ENCODE measurements at regions not wholly inside any gene's neighbourhood (a gene's known extent, or its start where the extent isn't known, plus 50 kb on each side); places are given as distances from the start of the nearest gene placed in this dataset.

DNA sequence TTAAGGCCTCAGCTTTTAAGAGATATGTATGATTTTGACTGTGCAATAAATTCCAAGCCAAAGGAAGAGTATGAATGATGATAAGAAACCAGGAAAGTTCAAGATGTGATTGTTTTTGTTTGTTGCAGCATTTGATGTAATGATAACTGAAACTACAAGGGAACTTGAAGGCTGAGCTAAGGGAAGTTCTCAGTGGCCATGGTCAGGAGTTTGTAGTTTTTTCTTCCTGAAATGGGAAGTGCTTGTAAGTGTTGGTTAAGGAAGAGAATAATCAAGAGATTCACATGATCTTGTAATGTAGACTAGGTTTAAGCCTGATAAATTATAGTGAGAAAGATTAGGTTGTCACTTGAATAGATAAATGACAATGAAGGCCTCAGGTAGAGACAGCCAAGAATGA lies 53.4 kb downstream of the PTCHD4 start:
- Histone ChIP-seq H3K4me1 (no peaks in the 10 kb centered on the region), H3K27me3 (no peaks in the 10 kb centered on the region), H3K27ac (no peak overlapping the region), H3K9me3 (replicated peaks) (no peaks in the 10 kb centered on the region), H3K4me3 (no peak overlapping the region), H3K36me3 (no peaks in the 10 kb centered on the region)
- DNase-seq, result no peak

DNA sequence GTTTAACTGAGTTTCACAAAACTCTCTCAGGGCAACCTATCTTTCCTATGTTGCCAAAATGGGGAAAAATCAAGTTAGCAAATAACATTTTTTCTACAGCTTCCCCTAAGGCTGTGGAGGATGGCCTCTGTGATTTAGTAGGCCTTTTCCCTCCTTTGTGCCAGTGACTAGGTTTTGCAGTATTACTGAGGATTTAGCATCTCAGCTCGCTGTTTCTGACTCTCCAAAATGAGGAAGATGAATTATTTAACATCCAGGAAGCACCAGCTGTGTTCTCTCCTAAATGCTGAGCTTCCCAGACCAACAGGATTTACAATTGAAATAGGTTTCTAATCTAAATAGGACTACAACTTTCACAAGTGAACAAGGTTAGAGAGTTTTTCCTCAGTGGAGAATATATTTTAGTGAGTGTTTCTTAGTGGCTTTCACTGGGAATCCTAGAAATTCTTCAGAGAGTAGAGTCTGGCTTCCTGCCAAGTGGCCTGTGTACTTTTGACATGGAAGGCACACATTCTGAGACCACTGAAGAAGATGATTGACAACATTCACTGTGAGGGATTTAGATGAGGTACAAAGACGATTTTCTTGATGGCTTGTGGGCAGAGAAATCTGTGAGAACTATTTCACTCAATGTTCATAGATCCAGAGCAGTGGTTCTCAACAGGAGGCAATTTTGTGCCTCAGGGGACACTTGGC lies 62.4 kb downstream of the PTCHD4 start:
- no peaks in the 10 kb centered on the region for H3K36me3 ChIP-seq
- no peaks in the 10 kb centered on the region for H3K9me3 ChIP-seq (replicated peaks)
- no peak overlapping the region for H3K4me3 ChIP-seq
- H3K4me1 ChIP-seq, result no peaks in the 10 kb centered on the region
- peak in 1 of 2 experiments; percentile 13 for DNase-seq
- H3K27ac ChIP-seq, result no peak overlapping the region
- H3K27me3 ChIP-seq, result no peaks in the 10 kb centered on the region

DNA sequence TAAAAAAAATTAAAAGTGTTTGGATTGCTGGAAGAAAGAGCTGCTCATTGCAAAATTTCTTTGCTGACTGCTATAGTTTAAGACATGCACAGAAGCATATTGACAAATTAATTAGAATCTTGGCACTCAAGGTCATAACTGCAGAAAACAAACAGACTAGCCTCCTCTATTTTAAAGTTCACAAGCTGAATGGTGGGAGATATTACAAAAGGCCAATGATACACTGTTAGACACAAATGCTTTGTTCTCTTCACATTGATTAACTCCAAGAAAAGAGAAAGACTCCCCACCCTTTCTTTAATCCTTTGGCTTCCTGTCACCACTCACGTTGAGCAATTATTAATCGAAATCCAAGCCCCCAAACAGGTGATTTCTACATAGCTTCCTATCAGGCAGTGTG lies 69.1 kb downstream of the PTCHD4 start:
- H3K4me1 ChIP-seq, result no peaks in the 10 kb centered on the region
- no peaks in the 10 kb centered on the region for H3K9me3 ChIP-seq (replicated peaks)
- no peak for DNase-seq
- no peaks in the 10 kb centered on the region for H3K27me3 ChIP-seq
- H3K36me3 ChIP-seq, result no peaks in the 10 kb centered on the region
- no peak overlapping the region for H3K4me3 ChIP-seq
- H3K27ac ChIP-seq, result no peak overlapping the region

DNA sequence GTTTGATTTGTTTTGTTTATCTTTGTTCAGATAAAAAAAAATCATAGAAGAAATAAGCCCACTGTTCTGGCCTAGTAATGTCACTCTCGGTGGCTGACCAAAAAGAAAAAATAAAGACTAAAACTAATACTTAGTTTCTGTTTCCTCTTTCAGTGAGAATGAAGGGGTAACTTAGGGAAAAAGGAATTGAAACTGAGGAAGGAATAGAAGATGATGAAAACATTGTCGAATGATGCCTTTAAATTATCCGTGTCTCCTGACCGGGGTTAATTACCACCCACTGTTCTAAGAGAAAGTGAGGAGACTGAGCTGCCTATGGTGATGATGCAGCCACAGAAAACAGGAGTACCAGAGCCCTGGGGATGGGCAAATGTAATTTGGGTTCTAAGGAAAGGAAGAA lies 73.1 kb downstream of the PTCHD4 start:
- Histone ChIP-seq H3K27me3 (no peaks in the 10 kb centered on the region), H3K4me1 (no peaks in the 10 kb centered on the region), H3K36me3 (no peaks in the 10 kb centered on the region), H3K27ac (no peak overlapping the region), H3K9me3 (replicated peaks) (no peaks in the 10 kb centered on the region), H3K4me3 (no peak overlapping the region)
- DNase-seq, result no peak

DNA sequence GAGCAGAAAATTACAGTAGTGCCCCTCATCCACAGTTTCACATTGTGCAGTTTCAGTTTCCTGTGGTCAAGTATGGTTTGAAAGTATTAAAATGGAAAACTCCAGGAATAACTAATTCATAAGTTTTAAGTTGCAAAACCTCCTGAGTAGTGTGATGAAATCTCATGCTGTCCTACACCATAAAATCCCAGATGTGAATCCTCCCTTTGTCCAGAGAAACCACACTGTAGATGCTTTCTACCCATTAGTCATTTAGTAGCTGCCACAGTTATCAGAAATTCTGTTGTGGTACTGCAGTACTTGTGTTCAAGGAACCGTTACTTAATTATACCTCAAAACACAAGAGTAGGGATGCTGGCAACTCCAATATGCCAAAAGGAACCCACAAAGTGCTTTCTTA lies 74.7 kb downstream of the PTCHD4 start:
- H3K27me3 ChIP-seq, result no peaks in the 10 kb centered on the region
- DNase-seq, result no peak
- H3K4me1 ChIP-seq, result no peaks in the 10 kb centered on the region
- no peaks in the 10 kb centered on the region for H3K36me3 ChIP-seq
- no peak overlapping the region for H3K27ac ChIP-seq
- H3K4me3 ChIP-seq, result no peak overlapping the region
- no peaks in the 10 kb centered on the region for H3K9me3 ChIP-seq (replicated peaks)

DNA sequence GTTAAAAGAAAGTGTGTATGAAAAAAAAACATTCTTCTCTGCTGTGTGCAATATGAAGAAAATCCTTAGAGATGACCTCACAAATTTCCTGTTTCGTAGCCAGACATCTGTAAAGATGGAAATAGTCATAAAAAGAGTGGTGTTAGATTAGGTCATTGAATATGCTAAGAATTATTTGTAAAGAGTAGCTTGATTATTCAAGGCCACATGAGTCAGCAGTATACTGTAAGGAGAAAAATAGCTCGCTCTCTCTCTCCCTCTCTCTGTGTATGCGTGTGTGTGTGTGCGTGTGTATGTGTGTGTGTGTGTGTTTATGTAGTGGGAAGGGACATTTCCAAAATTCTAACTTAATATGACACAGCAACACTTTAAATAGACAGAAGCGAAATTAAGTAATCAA lies 78.8 kb downstream of the PTCHD4 start:
- no peak for DNase-seq
- H3K27ac ChIP-seq, result no peak overlapping the region

DNA sequence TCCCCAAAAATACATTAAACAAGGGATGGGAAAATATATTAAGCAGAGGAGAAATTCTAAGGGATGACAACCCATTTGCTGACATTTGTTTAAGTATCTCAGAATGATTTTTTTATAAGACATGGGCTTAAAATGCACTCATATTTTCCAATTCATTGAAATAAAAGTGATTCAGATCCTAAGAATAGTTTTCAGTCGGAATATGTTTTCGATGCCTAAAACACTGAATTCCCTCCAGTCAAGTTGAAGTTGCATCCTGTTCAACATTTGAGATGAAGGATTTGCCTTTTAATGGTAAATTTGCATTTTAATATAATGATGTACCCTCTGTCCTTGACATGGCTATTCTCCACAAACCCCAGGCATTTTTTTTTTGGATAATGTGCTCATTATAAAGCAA lies 79.3 kb downstream of the PTCHD4 start:
- no peak for DNase-seq
- Histone ChIP-seq H3K4me1 (no peaks in the 10 kb centered on the region), H3K4me3 (no peak overlapping the region), H3K9me3 (replicated peaks) (no peaks in the 10 kb centered on the region), H3K36me3 (no peaks in the 10 kb centered on the region), H3K27me3 (no peaks in the 10 kb centered on the region), H3K27ac (no peak overlapping the region)

More for the DNA sequence above, 78.8 kb downstream of the PTCHD4 start:
- Histone ChIP-seq H3K4me1 (no peaks in the 10 kb centered on the region), H3K9me3 (replicated peaks) (no peaks in the 10 kb centered on the region), H3K36me3 (no peaks in the 10 kb centered on the region), H3K4me3 (no peak overlapping the region), H3K27me3 (no peaks in the 10 kb centered on the region)

DNA sequence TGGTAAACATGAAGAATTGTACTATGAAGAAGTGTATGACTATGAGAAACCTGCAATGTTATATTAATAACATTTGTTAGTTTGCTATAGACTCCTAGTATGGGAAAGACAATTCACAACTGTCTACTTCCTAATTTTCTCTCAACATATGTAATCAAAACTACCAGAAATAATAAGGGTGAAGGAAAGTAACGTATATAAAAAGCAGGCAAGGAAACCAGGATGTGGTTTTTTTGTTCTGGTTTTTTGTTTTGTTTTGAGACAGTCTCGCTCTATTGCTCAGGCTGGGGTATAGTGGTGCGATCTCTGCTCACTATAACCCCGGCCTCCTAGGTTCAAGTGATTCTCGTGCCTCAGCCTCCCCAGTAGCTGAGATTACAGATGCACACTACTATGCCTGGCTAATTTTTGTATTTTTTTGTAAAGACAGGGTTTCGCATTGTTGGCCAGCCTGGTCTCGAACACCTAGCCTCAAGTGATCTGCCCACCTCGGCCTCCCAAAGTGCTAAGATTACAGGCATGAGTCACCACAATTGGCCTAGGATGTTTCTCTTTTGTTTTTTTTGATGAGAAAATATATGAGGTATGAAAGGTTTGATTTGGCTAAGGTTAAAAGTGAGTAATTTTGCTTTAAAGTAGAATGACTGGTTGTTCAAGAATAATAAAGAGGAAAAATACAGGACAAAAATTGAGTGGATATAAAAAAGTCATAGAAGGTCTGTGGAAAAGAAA lies 83.1 kb downstream of the PTCHD4 start:
- no peaks in the 10 kb centered on the region for H3K9me3 ChIP-seq (replicated peaks)
- H3K36me3 ChIP-seq, result no peaks in the 10 kb centered on the region
- H3K27me3 ChIP-seq, result no peaks in the 10 kb centered on the region
- H3K4me1 ChIP-seq, result no peaks in the 10 kb centered on the region
- H3K4me3 ChIP-seq, result no peak overlapping the region
- H3K27ac ChIP-seq, result no peak overlapping the region
- DNase-seq, result no peak

DNA sequence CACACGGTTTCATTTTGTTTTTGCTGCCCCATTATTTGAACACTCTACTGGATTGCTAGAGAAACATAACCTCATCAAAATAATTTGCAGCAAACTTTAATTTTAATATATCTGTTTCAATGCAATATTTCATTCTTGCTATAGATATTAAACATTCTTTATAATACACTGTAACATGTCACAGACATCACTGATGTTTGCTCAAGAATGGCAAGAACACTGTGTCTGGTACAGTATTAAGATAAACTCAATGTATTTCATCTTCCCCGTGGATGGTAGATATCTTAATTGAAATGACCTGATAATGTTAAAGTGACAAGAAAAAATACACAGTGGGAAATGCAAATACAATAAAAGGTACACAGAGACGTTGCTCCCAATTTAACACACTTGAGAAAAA lies 86.0 kb downstream of the PTCHD4 start:
- H3K4me1 ChIP-seq, result no peaks in the 10 kb centered on the region
- H3K9me3 ChIP-seq (replicated peaks), result no peaks in the 10 kb centered on the region
- H3K27ac ChIP-seq, result no peak overlapping the region
- H3K27me3 ChIP-seq, result no peaks in the 10 kb centered on the region
- no peak for DNase-seq
- no peaks in the 10 kb centered on the region for H3K36me3 ChIP-seq
- H3K4me3 ChIP-seq, result no peak overlapping the region

DNA sequence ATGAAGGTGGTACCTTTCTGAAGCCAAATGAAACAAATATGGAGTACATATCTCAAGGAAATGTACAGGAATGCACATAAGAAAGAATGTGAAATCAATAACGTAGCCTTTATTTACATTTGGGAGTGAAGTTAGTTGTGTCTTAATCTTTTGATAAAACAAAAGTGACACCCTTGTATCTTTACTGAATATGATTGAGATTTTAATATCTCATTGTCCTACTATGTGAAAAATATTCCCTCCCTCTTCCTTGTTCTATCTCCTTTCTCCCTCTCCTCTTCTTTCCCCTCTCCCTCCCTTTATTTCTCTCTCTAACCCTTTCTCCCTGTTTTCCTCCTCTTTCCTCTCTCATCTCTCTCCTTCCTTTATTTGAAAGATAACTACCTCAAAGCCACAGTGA lies 89.1 kb downstream of the PTCHD4 start:
- no peak for DNase-seq
- Histone ChIP-seq H3K4me1 (no peaks in the 10 kb centered on the region), H3K27me3 (no peaks in the 10 kb centered on the region), H3K36me3 (no peaks in the 10 kb centered on the region), H3K4me3 (no peak overlapping the region), H3K27ac (no peak overlapping the region), H3K9me3 (replicated peaks) (no peaks in the 10 kb centered on the region)

DNA sequence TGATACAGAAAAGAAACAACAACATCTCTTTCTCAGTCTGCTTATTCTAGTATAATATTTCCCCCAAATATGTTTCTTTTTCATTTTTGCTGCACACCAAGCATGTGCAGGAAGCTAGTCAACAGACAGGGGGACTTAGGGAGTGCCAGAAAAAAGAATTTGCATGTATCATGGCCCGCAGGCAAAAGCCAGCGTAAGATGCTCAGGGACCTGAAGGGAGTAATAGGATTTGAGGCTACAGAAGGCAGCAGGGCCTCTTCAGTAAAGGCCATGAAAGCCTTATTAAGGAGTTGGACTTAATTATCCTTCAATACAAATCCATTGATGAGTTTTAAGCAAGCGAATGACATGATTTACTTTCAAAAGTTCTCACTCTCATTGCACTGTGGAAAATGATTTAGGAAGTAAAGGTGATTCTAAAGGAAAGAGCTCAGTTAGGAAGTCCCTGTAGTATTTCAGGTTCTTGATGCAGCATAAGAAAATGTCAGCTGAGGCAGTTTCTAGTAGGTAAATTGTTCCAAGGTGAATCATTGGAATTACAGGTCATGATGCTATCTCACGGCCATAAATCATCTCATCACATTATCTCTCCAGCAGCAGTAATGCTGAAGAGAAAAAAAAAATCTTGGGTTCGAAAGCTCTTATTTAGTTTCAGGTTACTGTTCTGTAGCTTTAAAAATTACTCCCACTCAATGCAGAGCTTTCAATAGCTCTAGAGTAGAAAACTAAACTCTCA lies 94.8 kb downstream of the PTCHD4 start:
- Histone ChIP-seq H3K9me3 (replicated peaks) (no peaks in the 10 kb centered on the region), H3K4me3 (no peak overlapping the region), H3K27me3 (no peaks in the 10 kb centered on the region), H3K27ac (no peak overlapping the region), H3K4me1 (no peaks in the 10 kb centered on the region), H3K36me3 (no peaks in the 10 kb centered on the region)
- no peak for DNase-seq

DNA sequence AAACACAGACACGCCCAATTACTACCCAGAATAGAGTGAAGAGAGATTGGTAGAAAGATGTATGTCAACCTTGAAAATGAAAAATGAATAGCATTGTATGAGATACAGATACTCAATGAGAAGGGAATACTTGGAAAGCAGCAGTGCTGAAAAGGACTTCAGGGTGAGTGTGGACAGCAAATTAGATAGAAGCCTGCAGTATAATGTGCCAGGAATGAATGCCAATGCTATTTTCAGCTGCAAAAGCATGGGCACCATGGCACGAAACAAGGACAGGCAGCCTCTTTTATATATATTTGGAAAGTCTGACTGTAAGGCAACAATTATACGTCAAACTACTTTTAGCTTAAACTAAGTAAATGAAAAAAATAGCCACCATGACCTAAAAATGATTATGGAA lies 118.2 kb downstream of the PTCHD4 start:
- Histone ChIP-seq H3K27me3 (no peaks in the 10 kb centered on the region), H3K4me1 (no peaks in the 10 kb centered on the region), H3K4me3 (no peak overlapping the region), H3K27ac (no peak overlapping the region), H3K9me3 (replicated peaks) (no peaks in the 10 kb centered on the region), H3K36me3 (no peaks in the 10 kb centered on the region)
- DNase-seq, result no peak

DNA sequence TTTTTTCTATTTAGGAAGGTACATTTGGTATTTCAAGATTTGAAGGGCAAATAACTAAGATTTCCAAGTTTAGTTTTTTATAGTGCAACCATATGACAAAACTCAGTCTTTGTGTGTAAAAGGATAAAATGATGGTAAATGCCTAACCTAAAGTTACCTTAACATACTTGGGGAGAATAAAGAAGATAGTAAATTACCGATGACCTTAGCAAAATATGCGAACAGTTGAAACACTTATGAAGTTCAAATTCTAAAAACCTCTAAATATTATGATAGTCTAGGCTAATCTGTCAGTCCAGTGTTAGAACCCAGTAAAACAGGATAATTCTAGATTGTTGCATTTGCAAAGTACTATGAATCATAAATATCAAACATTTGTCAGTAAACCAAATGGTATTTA lies 127.5 kb downstream of the PTCHD4 start:
- H3K27ac ChIP-seq, result no peak overlapping the region
- no peaks in the 10 kb centered on the region for H3K27me3 ChIP-seq
- no peaks in the 10 kb centered on the region for H3K36me3 ChIP-seq
- no peak for DNase-seq
- H3K4me1 ChIP-seq, result no peaks in the 10 kb centered on the region
- no peak overlapping the region for H3K4me3 ChIP-seq
- no peaks in the 10 kb centered on the region for H3K9me3 ChIP-seq (replicated peaks)

DNA sequence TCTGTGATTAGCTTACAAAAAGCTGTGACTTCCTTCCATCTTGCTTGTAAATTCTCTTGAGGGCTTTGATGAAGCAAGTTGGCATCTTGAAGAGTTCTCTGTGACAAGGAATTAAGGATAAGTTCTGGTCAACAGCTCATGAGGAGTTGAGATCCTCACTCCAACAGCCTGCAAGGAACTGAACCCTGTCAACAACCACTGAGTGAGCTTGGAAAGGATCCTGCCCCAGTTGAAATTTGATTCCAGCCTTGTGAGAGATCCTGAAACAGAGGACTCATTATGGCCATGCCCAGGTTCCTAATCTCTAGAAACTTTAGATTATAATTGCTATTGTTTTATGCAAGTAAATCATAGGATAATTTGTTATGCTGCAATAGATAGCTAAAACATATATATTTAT lies 133.7 kb downstream of the PTCHD4 start:
- no peaks in the 10 kb centered on the region for H3K9me3 ChIP-seq (replicated peaks)
- H3K36me3 ChIP-seq, result no peaks in the 10 kb centered on the region
- DNase-seq, result peak; percentile 2 to 37
- H3K27me3 ChIP-seq, result no peaks in the 10 kb centered on the region
- H3K27ac ChIP-seq, result no peak overlapping the region
- H3K4me1 ChIP-seq, result no peaks in the 10 kb centered on the region
- H3K4me3 ChIP-seq, result no peak overlapping the region

DNA sequence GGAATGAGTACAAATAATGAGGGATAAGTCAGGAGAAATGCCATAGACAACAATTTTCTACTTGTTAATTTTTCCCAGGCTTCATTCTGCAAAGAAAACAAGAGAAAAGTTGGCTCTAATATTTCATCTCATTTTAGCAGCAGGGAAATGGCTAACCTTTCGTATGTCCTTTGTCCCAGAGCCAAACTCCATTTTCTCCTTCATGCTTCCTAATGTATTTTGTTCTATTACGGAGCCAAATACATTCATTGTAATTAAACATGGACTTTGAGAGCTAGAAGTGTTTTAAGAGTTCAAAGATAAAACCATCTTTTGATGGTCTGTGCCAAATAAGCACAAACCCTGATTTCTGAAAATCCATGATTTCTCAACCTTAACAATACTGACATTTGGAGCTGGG lies 136.9 kb downstream of the PTCHD4 start:
- H3K27me3 ChIP-seq, result no peaks in the 10 kb centered on the region
- no peak for DNase-seq
- H3K9me3 ChIP-seq (replicated peaks), result no peaks in the 10 kb centered on the region
- H3K4me1 ChIP-seq, result no peaks in the 10 kb centered on the region
- H3K4me3 ChIP-seq, result no peak overlapping the region
- H3K36me3 ChIP-seq, result no peaks in the 10 kb centered on the region
- no peak overlapping the region for H3K27ac ChIP-seq

All from SJCRH30 (cell line).